GDM1 (cell line): ENCODE measurements at regions not wholly inside any gene's neighbourhood (a gene's known extent, or its start where the extent isn't known, plus 50 kb on each side); places are given as distances from the start of the nearest gene placed in this dataset.

Source experiments
- DNase-seq: peaks from one replicate; lab custom pipeline; 2025; lab: John Stamatoyannopoulos, UW

DNA sequence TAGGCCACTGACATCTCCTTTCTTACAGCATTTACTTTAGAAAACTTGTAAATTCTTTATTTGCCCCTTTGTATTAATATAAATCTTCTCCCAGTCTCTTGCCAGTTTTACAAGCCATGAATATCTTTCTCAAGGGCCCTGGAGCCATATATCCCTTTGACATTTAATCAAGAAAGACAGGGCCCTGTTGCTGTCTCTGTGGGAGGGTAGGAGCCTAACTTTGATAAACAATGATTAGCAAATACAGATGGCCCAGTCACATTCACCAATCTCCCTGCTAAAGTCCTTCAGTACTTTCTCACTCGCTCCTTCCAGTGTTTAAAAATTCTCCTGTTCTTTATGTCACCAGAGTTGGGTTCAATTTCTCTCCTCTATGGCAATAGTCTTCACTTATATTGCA is 479.8 kb upstream of the USP15 start:
- no peak for DNase-seq

GRCh38 chr12:61781021-61781581 is 479.1 kb upstream of the USP15 start:
- no peak for DNase-seq

DNA sequence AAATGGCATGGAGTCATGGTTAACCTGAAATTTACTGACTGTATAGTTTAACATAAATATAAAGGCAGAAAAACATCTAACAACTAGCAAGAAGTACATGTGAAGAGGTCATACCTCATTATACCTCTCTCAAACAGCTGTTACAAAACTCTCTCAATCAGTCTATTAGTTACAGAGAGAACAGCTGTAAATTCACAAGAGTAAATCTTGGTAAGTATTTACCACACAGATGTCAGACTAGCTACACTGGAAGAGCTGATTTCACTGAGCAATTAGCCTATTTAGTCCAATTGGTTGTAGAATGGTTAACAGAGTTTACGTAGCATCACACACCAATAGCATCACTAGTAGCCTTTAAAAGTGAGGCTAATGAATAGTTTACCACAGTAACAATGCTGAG is 463.4 kb upstream of the USP15 start:
- no peak for DNase-seq

DNA sequence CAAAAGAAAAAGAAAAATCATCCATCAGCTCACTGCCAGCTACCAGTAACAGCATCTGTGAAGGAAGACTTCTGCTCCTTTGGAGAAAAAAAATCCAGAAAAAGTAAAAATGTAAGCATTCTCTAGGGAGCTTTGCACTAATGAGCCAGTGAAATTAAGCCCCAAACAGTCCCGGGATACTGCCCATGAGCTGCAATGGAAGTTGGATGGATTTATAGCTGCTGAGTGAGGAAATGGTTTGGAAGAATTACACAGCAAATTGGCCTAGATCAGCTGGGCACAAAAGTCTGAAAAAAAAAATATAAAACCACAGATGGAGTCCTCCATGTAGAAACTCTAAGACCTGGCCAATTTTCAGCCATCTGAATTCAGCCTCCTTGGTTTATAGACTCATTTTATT is 462.9 kb upstream of the USP15 start:
- DNase-seq = no peak

- no peak for DNase-seq
Observed at GRCh38 chr12:61798778-61799177, 461.4 kb upstream of the USP15 start.

- DNase-seq = no peak
Observed at GRCh38 chr12:61804301-61804700, 455.9 kb upstream of the USP15 start.

- no peak for DNase-seq
Observed at GRCh38 chr12:61808856-61809255, 451.3 kb upstream of the USP15 start.

DNA sequence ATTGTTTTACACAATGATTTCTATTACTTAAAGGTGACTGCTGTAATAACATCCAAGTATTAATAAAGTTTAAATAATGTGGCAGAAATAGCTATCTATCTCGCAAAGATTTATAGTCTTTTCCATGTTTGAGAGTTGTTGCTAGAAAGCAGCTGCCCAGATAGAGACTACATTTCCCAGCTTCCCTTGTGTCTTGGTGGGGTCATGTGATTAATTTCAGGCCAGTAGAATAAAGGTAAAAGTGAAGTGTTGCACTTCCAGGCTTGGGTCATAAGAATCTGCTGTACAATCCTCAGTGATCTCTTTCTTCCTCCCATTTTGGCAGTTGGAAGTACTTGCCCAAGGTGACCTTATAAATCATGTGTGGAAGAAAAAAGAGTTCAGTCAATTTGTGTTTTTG is 449.7 kb upstream of the USP15 start:
- no peak for DNase-seq

DNA sequence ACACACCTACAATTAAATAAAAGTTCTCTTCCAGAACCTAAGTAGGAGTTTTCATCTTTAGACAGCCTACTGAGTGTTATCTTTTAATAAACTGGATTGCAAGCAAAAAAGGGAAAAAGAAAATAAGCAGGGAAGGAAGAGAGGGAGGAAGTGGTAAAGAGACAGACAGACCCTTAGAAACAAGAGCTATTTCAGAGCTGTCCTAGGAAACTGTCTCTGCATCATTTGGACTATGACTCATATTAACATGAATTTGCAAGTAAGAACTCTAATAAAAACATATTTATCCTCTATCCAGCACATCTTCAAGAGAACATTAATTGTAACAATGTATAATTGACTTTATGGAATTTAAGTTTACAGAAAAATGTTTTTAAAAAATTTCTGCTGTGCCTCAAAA is 438.8 kb upstream of the USP15 start:
- DNase-seq = no peak

DNA sequence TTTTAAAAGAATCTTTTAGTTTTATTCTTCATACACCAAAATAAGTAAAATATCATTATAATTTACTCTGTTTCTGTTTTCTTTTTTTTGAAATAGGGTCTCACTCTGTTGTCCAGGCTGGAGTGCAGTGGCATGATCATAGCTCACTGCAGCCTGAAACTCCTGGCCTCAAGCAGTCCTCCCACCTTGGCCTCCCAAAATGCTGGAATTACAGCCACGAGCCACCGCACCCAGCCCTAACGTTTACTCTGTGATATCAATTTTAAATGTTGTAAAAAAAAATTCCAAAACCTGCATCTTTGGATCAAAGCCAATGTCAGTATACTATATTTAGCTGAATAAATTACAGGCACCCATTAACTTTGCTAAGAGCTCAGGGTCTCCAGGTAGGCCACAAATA is 437.1 kb upstream of the USP15 start:
- no peak for DNase-seq

DNA sequence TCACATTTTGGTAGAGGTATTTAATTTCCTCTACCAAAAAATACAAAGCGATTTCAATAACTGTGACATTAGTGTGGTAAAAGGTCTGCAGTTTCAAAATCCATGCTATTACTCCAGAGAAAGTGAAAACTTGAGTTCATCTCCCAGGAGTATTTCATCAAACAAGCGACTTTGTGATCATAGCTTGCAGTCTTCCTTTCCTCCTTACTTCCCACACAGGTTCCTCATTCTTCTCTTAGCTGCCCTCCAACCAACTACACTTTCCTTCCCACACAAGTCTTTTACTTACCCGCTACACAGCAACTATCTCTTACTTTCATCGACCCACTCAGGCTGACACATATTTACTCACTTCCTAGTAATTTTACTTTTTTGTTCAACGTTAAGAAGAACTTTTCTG is 413.4 kb upstream of the USP15 start:
- DNase-seq = no peak

DNA sequence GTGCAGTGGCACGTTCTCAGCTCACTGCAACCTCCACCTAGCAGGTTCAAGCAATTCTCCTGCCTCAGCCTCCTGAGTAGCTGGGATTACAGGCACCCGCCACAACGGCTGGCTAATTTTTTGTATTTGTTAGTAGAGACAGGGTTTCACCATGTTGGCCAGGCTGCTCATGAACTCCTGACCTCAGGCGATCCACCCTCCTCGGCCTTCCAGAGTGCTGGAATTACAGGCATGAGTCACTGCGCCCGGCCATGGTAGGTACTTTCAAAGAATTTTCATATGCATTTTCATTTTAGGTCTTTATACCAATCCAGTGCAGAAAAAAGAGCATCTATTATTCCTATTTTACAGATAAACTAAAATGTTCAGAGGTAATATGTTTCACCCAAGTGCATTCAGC is 411.3 kb upstream of the USP15 start:
- no peak for DNase-seq

- no peak for DNase-seq
Observed at GRCh38 chr12:61853945-61854344, 406.3 kb upstream of the USP15 start.

DNA sequence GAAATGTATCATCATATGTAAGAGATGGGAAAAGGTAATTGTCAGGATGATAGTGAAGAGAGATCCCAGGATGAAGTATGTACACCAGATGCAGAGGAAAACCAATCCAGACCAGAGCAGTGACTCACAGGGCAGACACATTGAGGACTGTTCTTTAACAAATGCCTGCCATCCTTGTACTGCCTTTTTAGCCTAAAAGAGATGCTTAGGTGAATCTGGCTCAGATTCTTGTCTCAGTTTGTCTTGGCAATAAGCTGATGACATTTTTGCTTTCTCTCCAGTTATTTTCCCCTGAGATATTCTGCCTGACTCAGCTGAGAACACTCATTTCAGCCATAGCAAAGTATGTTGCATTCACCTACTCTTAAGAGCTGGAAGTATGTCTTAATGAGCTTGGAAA is 405.3 kb upstream of the USP15 start:
- DNase-seq = no peak

DNA sequence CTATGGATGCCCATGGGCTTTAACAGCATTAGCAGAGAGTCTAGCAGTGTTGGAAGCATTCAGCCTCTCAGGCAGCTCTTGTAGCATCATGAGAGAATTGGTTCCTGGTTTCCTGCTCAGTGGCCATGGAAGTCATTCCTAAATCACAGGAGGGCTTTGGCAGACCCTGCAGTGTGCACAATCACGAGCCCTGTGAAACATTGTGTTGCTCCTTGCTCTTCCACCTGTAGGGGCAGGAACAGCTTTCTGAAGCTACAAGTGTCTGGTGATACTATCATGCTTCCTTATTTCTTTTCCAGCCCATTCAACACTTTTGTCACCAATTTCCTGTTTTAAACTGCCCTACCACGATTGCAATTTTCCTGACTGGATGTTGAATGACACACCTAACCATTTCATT is 402.2 kb upstream of the USP15 start:
- no peak for DNase-seq

- DNase-seq = no peak
Observed at GRCh38 chr12:61860451-61860850, 399.8 kb upstream of the USP15 start.

- no peak for DNase-seq
Observed at GRCh38 chr12:61862986-61863385, 397.2 kb upstream of the USP15 start.

DNA sequence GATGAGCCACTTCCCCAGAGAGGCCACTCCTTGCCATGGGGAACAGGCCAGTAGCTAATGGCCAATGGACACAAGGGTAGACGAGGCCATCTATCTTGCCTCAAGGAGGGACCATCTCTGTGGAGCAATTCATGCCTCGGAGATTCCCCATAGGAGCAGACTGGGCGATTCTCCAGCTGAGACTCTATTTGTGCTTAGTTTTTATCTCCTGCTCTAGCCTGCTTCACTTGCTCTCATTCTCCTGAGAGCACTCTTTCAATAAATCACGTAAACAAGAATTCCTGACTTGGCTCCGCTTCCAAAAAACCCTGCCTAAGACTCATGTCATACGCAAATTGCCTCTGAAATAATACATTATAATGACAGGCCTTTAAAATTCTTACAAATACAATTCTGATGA is 396.4 kb upstream of the USP15 start:
- no peak for DNase-seq

DNA sequence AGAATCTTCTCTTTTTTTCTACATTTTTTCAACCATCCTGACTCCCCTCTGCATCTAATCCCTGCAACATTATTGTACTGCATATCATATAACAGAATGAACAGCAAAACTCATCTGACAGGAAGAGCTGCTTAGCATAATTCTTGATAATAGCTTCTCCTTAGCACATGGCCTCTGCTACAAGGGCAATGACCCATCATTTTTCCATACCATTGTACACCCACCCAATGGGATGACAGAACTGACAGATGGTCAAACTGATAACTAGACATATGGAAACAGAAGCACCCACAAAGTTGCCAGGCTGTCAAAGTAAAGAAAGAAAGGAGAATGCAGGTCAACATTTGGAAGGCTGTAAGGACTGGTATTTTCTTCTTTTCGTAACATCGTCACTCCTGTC is 390.4 kb upstream of the USP15 start:
- no peak for DNase-seq

- no peak for DNase-seq
Observed at GRCh38 chr12:61870658-61871484, 389.3 kb upstream of the USP15 start.

GRCh38 chr12:61871485-61871810 is 388.8 kb upstream of the USP15 start:
- DNase-seq = no peak

GRCh38 chr12:61879229-61879628 is 381.0 kb upstream of the USP15 start:
- DNase-seq = no peak

DNA sequence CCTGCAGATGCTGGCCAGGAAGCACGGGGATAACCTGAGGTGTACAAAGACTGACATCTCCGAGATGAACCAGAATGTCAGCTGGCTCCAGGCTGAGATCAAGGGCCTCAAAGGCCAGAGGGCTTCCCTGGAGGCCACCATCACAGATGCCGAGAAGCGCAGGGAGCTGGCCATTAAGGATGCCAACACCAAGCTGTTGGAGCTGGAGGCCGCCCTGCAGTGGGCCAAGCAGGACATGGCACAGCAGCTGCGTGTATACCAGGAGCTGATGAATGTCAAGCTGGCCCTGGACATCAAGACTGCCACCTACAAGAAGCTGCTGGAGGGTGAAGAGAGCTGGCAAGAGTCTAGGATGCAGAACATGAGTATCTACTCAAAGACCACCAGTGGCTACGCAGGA is 380.0 kb upstream of the USP15 start:
- no peak for DNase-seq

- no peak for DNase-seq
Observed at GRCh38 chr12:61891632-61892031, 368.6 kb upstream of the USP15 start.
